ENCODE measurements at regions not wholly inside any gene's neighbourhood (a gene's known extent, or its start where the extent isn't known, plus 50 kb on each side); places are given as distances from the start of the nearest gene placed in this dataset.

GRCh38 chr9:107863396-107863795 is 373.8 kb upstream of the KLF4 start:
- Histone ChIP-seq H4K8ac (ENCODE audit: low read depth in 2 of 2, low read length in 2 of 2) (no peak overlapping the region), H2BK5ac (ENCODE audit: low read depth, low read length, poor library complexity, severe bottlenecking) (no peak overlapping the region), H3K18ac (ENCODE audit: low read depth, low read length) (no peak overlapping the region), H3K4me1 (ENCODE audit: control insufficient read depth, insufficient read depth, low read length) (no peaks in the 10 kb centered on the region; the same call in 1 of the 2 replicates), H3K27ac (ENCODE audit: insufficient read depth, low read length) (no peak overlapping the region), H2BK120ac (ENCODE audit: low read depth, low read length) (no peak overlapping the region), H3K9me3 (ENCODE audit: control insufficient read depth, insufficient read depth, low read length) (no peaks in the 10 kb centered on the region), H2AK9ac (replicated peaks; ENCODE audit: low read depth, low read length, poor library complexity) (no peak overlapping the region), H3K23ac (ENCODE audit: low read depth, low read length) (no peak overlapping the region), H2BK20ac (ENCODE audit: low read depth, low read length) (no peak overlapping the region), H3K36me3 (ENCODE audit: control insufficient read depth, insufficient read depth, low read length) (no peaks in the 10 kb centered on the region), H3K56ac (ENCODE audit: extremely low read depth, insufficient read depth, low read length) (no peak overlapping the region), H3K14ac (replicated peaks; ENCODE audit: low read depth, low read length) (no peak overlapping the region), H4K91ac (ENCODE audit: insufficient read depth, low read depth, low read length) (no peak overlapping the region), H3K9me1 (ENCODE audit: insufficient read depth, low read length) (no peaks in the 10 kb centered on the region), H3K4me3 (ENCODE audit: insufficient read depth, low read depth, low read length) (no peak overlapping the region), H3K27me3 (ENCODE audit: control insufficient read depth, insufficient read depth, low read length) (no peaks in the 10 kb centered on the region; the same call in 1 of the 2 replicates), H3K4ac (ENCODE audit: low read depth, low read length) (no peak overlapping the region), H3K4me2 (ENCODE audit: low read depth, low read length) (no peak overlapping the region), H4K20me1 (ENCODE audit: insufficient read depth, low read length) (no peaks in the 10 kb centered on the region), H3K9ac (ENCODE audit: low read depth, low read length) (no peak overlapping the region), H2AFZ (replicated peaks; ENCODE audit: low read length, poor library complexity) (no peak overlapping the region), H2AK5ac (ENCODE audit: low read depth, low read length) (no peak overlapping the region), H3K79me1 (ENCODE audit: low read depth in 1 of 2, low read length in 2 of 2) (no peaks in the 10 kb centered on the region), H4K5ac (ENCODE audit: low read depth, low read length) (no peak overlapping the region), H2BK15ac (ENCODE audit: low read depth, low read length) (no peak overlapping the region)
- POLR2A ChIA-PET (ENCODE audit: unreplicated experiment) = no interaction called here
- no peak for TF ChIP-seq BHLHE40 (IDR thresholded peaks at IDR 0.05; ENCODE audit: low read depth, low read length)
- no peak for TF ChIP-seq FOS (IDR thresholded peaks at IDR 0.05; ENCODE audit: low read depth, low read length)
- TF ChIP-seq MAFK (IDR thresholded peaks at IDR 0.05; ENCODE audit: low read depth, low read length) = no peak
- TF ChIP-seq ELK1 (IDR thresholded peaks at IDR 0.05; ENCODE audit: borderline replicate concordance, low read depth, low read length) = no peak
- no peak for TF ChIP-seq MAZ (IDR thresholded peaks at IDR 0.05; ENCODE audit: borderline replicate concordance, low read depth, low read length)
- no peak for TF ChIP-seq MXI1 (IDR thresholded peaks at IDR 0.05; ENCODE audit: borderline replicate concordance, low read depth, low read length)
- no peak for TF ChIP-seq CHD1 (IDR thresholded peaks at IDR 0.05; ENCODE audit: low read depth, low read length)
- no peak for TF ChIP-seq NFE2L2 (IDR thresholded peaks at IDR 0.05; ENCODE audit: low read depth, low read length)
- TF ChIP-seq USF2 (IDR thresholded peaks at IDR 0.05; ENCODE audit: low read depth, low read length) = no peak
- no peak for TF ChIP-seq CEBPB (IDR thresholded peaks at IDR 0.05; ENCODE audit: low read depth, low read length)
- TF ChIP-seq CTCF (conservative IDR thresholded peaks at IDR 0.05; ENCODE audit: low read depth, low read length) = no peak
- no peak for TF ChIP-seq SMC3 (IDR thresholded peaks at IDR 0.05; ENCODE audit: low read depth, low read length)
- WGBS, 2 experiments (ENCODE audit: extremely low coverage in 2 of 2, insufficient read length in 1 of 2) = no CpG with 5 or more reads among the region's 4 CpGs
- intact Hi-C loops (cut with micrococcal nuclease) = no loop called here
- BruUV-seq (replicated peaks) = no TSS peak
- in situ Hi-C loops (cut with MboI; ENCODE audit: low sequenced_read_pairs) = no loop called here
- ATAC-seq (ENCODE audit: low read depth) = no peak
- DNase-seq = no peak
- CTCF ChIA-PET = no interaction called here
- dilution Hi-C loops (cut with HindIII; ENCODE audit: low sequenced_read_pairs, unreplicated experiment) = no loop called here
